ENCODE measurements at regions not wholly inside any gene's neighbourhood (a gene's known extent, or its start where the extent isn't known, plus 50 kb on each side); places are given as distances from the start of the nearest gene placed in this dataset.

DNA sequence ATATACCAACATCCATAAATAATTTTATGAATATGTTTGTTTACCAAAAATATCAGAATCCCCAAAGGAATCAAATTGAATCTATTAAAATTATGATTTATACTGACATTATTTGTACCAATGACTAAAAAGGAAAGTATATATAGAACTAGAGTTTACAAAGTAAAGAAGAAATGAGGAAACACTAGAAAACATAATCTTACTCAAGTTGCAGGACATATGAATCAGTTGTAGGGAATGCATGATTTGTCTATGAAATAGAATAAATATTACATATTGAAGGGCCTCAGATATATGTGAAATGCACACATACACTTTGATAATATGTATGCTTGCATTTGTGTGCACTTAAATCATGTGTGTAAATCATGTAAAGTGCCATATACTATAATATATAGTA, 1466.4 kb downstream of the EFNB2 start:
- H3K4me1 ChIP-seq (ENCODE audit: control insufficient read depth, insufficient read depth, low read length), result no peaks in the 10 kb centered on the region
- H3K9ac ChIP-seq (ENCODE audit: low read length), result no peak overlapping the region
- H3K4me3 ChIP-seq (ENCODE audit: low read length), result no peak overlapping the region
- H3K9me3 ChIP-seq (ENCODE audit: control insufficient read depth, low read length), result no peaks in the 10 kb centered on the region
- no peaks in the 10 kb centered on the region for H3K27me3 ChIP-seq (ENCODE audit: control insufficient read depth, insufficient read depth, low read length)
- no peaks in the 10 kb centered on the region for H3K36me3 ChIP-seq (ENCODE audit: control insufficient read depth, insufficient read depth, low read length)

DNA sequence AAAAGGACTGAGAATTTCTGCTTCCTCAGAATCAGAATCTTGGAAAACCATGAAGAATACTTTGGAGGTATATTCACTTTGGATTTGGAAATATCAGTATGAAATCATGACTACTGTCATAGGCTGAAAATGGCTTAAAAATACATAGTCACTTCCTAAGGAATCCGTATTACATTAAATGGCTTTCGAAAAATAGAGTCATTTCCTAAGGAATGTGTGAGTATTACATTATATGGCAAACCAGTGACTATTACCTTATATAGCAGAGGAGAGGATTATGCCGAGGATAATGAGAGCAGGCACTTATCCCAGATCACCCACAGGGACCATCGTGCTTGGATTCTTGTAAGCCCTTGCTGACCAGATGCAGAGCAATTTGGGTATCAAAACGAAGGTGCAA, 1471.8 kb downstream of the EFNB2 start:
- Histone ChIP-seq H3K36me3 (ENCODE audit: control insufficient read depth, insufficient read depth, low read length) (no peaks in the 10 kb centered on the region), H3K9me3 (ENCODE audit: control insufficient read depth, low read length) (no peaks in the 10 kb centered on the region), H3K4me1 (ENCODE audit: control insufficient read depth, insufficient read depth, low read length) (no peaks in the 10 kb centered on the region), H3K9ac (ENCODE audit: low read length) (no peak overlapping the region), H3K4me3 (ENCODE audit: low read length) (no peak overlapping the region), H3K27me3 (ENCODE audit: control insufficient read depth, insufficient read depth, low read length) (no peaks in the 10 kb centered on the region)

DNA sequence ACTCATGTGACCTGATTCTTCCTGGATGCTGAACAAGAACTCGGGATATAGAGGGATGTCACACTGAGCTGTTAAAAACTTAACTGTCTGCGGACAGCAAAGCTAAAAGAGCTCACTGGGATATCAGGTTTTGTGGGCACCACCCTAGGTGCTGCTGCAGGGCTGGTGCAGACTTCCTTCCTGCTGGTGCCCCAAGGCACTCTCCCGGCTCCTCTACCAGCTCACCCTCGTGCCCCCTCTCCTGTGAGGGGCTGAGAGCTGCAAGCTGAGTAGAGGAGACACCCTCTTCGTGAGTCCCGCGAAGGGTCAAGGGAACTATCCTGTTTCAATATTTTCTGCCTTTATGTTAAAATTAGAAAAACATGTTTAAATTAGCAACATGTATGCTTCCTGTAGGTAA, 1475.7 kb downstream of the EFNB2 start:
- no peaks in the 10 kb centered on the region for H3K4me1 ChIP-seq (ENCODE audit: control insufficient read depth, insufficient read depth, low read length)
- no peak overlapping the region for H3K9ac ChIP-seq (ENCODE audit: low read length)
- no peaks in the 10 kb centered on the region for H3K36me3 ChIP-seq (ENCODE audit: control insufficient read depth, insufficient read depth, low read length)
- H3K4me3 ChIP-seq (ENCODE audit: low read length), result no peak overlapping the region
- H3K27me3 ChIP-seq (ENCODE audit: control insufficient read depth, insufficient read depth, low read length), result no peaks in the 10 kb centered on the region
- H3K9me3 ChIP-seq (ENCODE audit: control insufficient read depth, low read length), result no peaks in the 10 kb centered on the region

DNA sequence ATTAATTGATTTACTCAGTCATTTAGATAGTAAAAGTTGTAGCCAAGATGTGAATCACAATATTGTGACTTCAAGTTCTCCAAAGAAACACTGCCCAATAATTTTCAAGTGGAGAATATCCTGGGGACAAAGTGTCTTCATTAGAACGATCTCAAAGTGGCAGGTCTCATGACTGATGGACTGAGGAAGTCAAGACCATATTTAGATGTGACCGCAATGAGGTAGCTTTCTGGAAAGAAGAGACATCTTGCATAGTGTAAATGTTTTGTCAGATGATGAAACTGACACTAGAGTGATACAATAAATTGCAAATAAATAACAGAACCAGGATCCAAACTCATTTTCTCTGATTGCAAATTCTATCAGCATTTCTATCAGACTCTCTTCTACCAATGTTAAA, 1476.9 kb downstream of the EFNB2 start:
- Histone ChIP-seq H3K9me3 (ENCODE audit: control insufficient read depth, low read length) (no peaks in the 10 kb centered on the region), H3K4me3 (ENCODE audit: low read length) (no peak overlapping the region), H3K36me3 (ENCODE audit: control insufficient read depth, insufficient read depth, low read length) (no peaks in the 10 kb centered on the region), H3K27me3 (ENCODE audit: control insufficient read depth, insufficient read depth, low read length) (no peaks in the 10 kb centered on the region), H3K4me1 (ENCODE audit: control insufficient read depth, insufficient read depth, low read length) (no peaks in the 10 kb centered on the region), H3K9ac (ENCODE audit: low read length) (no peak overlapping the region)

DNA sequence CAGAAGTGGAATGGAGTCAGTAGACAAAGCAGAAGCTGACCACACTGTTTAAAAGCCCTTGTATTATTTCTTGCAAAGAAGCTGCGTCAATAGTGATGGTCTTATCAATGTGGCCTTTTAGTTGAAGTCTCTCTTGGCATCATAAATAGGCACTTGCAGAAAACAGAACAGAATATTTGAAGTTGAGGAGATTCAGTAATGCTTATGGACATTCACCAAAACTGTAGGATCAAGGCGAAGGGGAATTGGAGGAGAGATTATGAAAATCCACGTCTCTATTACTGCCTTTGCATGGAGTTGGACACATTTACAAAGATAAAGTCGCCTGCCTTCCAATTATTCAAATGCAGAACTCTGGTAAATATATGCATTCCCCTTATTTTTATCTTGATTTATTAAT, 1482.8 kb downstream of the EFNB2 start:
- Histone ChIP-seq H3K27me3 (ENCODE audit: control insufficient read depth, insufficient read depth, low read length) (no peaks in the 10 kb centered on the region), H3K36me3 (ENCODE audit: control insufficient read depth, insufficient read depth, low read length) (no peaks in the 10 kb centered on the region), H3K4me3 (ENCODE audit: low read length) (no peak overlapping the region), H3K4me1 (ENCODE audit: control insufficient read depth, insufficient read depth, low read length) (no peaks in the 10 kb centered on the region), H3K9ac (ENCODE audit: low read length) (no peak overlapping the region), H3K9me3 (ENCODE audit: control insufficient read depth, low read length) (no peaks in the 10 kb centered on the region)

DNA sequence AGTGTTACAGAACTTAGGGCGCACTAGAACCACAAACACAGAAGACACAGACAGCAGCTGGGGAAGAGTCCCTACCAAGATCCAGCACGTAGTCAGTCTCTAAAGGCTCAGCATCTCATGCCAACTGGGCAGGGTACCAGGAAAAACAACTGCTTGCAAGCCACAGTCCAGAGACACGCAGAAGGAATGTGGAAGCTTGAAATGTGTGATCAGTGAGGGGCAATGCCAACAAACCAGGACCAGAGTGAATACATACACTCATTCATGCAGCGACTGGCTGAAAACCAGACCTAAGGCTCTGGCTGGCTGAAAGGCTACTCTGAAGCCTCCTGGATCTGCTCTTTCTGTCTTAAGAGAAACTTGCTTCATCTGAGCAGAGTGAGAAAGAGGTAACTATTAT, 1484.8 kb downstream of the EFNB2 start:
- H3K9me3 ChIP-seq (ENCODE audit: control insufficient read depth, low read length), result no peaks in the 10 kb centered on the region
- H3K4me3 ChIP-seq (ENCODE audit: low read length), result no peak overlapping the region
- H3K4me1 ChIP-seq (ENCODE audit: control insufficient read depth, insufficient read depth, low read length), result no peaks in the 10 kb centered on the region
- no peaks in the 10 kb centered on the region for H3K27me3 ChIP-seq (ENCODE audit: control insufficient read depth, insufficient read depth, low read length)
- H3K9ac ChIP-seq (ENCODE audit: low read length), result no peak overlapping the region
- no peaks in the 10 kb centered on the region for H3K36me3 ChIP-seq (ENCODE audit: control insufficient read depth, insufficient read depth, low read length)

DNA sequence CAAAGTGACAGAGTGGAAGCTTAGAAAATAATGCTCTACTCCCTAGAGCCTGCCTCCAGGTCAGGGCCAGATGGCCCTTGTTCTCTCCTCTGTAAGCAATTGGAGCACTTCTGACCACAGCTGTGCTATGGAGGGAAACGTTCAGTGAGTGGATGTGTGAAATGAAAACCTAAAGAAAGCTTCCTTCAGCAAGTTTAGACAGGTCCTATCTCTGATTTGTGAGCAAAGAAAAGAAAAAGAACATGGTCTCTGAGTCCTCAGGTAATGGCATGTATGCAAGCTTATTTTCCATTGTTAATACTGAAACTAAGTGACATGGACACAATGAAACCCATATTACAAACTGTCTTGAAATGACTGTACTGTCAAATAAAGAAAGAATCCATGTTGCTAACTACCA, 1486.8 kb downstream of the EFNB2 start:
- Histone ChIP-seq H3K4me1 (ENCODE audit: control insufficient read depth, insufficient read depth, low read length) (no peaks in the 10 kb centered on the region), H3K9me3 (ENCODE audit: control insufficient read depth, low read length) (no peaks in the 10 kb centered on the region), H3K9ac (ENCODE audit: low read length) (no peak overlapping the region), H3K27me3 (ENCODE audit: control insufficient read depth, insufficient read depth, low read length) (no peaks in the 10 kb centered on the region), H3K36me3 (ENCODE audit: control insufficient read depth, insufficient read depth, low read length) (no peaks in the 10 kb centered on the region), H3K4me3 (ENCODE audit: low read length) (no peak overlapping the region)

DNA sequence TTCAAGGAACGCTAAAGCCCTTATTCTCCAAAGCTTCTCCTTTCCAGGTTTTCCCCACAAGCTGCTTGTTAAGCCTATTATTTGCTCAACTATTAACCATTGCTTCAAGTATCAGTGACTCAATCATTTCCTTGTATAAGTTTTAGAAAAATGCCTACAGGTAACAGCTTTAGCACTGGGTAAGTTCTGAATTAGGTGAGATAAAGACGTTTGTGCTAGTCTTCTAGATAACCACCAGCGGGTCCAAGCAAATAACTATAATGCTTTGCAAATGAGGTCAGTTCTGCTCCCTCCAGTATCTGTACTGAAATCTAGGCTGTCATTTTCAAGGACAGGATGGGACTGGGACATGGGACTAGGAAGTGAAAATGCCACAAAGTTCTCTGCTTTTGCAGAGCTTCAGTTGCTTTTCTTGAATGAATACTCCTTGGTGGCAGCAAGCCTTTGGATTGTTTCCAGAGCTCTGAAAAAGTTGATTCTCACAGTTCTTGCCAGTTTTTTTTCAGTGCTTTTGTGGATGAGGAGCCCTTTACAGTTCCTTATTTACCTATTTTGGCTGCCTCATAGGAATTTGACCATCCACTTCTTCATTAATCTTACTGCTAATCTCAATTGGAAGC, 1487.7 kb downstream of the EFNB2 start:
- Histone ChIP-seq H3K9me3 (ENCODE audit: control insufficient read depth, low read length) (no peaks in the 10 kb centered on the region), H3K4me3 (ENCODE audit: low read length) (no peak overlapping the region), H3K9ac (ENCODE audit: low read length) (no peak overlapping the region), H3K27me3 (ENCODE audit: control insufficient read depth, insufficient read depth, low read length) (no peaks in the 10 kb centered on the region), H3K36me3 (ENCODE audit: control insufficient read depth, insufficient read depth, low read length) (no peaks in the 10 kb centered on the region), H3K4me1 (ENCODE audit: control insufficient read depth, insufficient read depth, low read length) (no peaks in the 10 kb centered on the region)

DNA sequence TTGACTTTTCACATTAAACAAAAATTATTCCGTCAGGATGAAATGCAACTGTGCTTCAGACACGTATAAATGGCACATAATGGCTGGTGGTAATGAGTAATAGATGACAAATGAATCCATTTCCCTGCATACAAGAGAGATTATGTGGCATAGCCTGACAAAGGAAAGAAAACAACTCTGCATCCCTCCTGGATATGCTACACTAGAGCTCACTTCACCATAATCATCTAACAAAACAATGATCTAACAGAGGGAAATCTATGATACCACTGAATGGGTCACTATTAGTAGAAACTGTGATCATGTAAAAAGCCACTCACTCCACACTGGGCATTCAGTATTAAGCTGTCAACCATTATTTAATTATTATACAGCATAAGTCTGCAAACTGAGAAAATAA, 1498.4 kb downstream of the EFNB2 start:
- Histone ChIP-seq H3K9ac (ENCODE audit: low read length) (no peak overlapping the region), H3K4me3 (ENCODE audit: low read length) (no peak overlapping the region), H3K27me3 (ENCODE audit: control insufficient read depth, insufficient read depth, low read length) (no peaks in the 10 kb centered on the region), H3K36me3 (ENCODE audit: control insufficient read depth, insufficient read depth, low read length) (no peaks in the 10 kb centered on the region), H3K4me1 (ENCODE audit: control insufficient read depth, insufficient read depth, low read length) (no peaks in the 10 kb centered on the region), H3K9me3 (ENCODE audit: control insufficient read depth, low read length) (no peaks in the 10 kb centered on the region)

DNA sequence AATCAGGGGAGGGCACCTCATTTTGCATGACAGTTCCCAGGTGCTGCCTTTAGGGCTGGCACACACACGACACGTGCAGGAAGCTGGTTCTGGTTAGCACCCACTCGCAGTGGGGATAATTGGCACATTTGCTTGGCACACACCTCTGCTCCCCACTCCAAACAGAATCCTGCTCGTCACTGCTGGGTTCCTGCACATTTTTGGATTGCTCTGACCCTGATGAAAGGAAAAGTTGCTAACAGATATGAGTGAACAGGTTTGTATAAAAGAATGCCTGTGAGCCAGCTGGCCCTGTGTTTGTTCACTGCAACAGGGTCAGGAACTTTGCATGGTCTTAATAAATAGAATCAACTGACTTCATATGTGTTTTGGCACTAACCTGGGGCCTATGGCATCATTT, 1500.4 kb downstream of the EFNB2 start:
- no peaks in the 10 kb centered on the region for H3K27me3 ChIP-seq (ENCODE audit: control insufficient read depth, insufficient read depth, low read length)
- no peaks in the 10 kb centered on the region for H3K36me3 ChIP-seq (ENCODE audit: control insufficient read depth, insufficient read depth, low read length)
- H3K9me3 ChIP-seq (ENCODE audit: control insufficient read depth, low read length), result no peaks in the 10 kb centered on the region
- H3K4me1 ChIP-seq (ENCODE audit: control insufficient read depth, insufficient read depth, low read length), result no peaks in the 10 kb centered on the region
- no peak overlapping the region for H3K9ac ChIP-seq (ENCODE audit: low read length)
- no peak overlapping the region for H3K4me3 ChIP-seq (ENCODE audit: low read length)

DNA sequence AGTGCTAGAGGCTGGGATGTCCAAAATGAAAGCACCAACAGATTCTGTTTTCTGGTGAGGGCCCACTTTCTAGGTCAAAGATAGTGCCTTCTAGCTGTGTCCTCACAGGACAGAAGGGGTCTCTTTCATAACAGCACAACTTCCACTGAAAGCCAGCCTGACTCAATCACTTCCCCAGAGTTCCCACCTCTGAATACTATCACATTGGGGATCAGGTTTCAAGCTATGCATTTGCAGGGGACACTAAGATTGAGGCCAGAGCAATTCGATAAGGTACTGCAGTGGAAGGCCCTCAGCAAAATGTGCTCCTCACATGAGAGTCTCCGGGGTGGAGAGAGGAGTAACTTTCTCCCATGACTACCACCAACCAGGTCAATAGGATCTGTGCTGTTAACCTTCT, 1501.5 kb downstream of the EFNB2 start:
- H3K9me3 ChIP-seq (ENCODE audit: control insufficient read depth, low read length), result no peaks in the 10 kb centered on the region
- H3K36me3 ChIP-seq (ENCODE audit: control insufficient read depth, insufficient read depth, low read length), result no peaks in the 10 kb centered on the region
- H3K4me1 ChIP-seq (ENCODE audit: control insufficient read depth, insufficient read depth, low read length), result no peaks in the 10 kb centered on the region
- H3K4me3 ChIP-seq (ENCODE audit: low read length), result no peak overlapping the region
- H3K9ac ChIP-seq (ENCODE audit: low read length), result no peak overlapping the region
- H3K27me3 ChIP-seq (ENCODE audit: control insufficient read depth, insufficient read depth, low read length), result no peaks in the 10 kb centered on the region

DNA sequence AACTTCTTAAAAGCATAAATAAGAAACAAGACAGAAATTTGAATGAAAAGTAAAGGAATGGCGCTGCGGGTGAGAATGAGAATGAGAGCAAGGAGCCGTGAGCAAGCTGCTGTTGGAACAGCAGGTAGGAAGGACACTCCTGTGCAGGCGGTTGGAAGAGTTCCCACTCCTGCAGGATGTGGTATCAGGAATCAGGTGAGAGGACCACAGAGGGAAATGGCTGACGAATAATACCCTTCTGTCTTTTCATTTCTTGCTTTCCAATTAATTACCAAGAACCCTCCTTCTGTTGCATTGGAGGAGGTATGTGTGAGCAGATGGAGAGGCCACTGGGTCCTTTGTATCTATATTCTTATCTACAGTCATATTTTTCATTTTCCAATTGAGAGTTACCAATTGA, 1504.2 kb downstream of the EFNB2 start:
- no peak overlapping the region for H3K9ac ChIP-seq (ENCODE audit: low read length)
- H3K36me3 ChIP-seq (ENCODE audit: control insufficient read depth, insufficient read depth, low read length), result no peaks in the 10 kb centered on the region
- no peak overlapping the region for H3K4me3 ChIP-seq (ENCODE audit: low read length)
- no peaks in the 10 kb centered on the region for H3K9me3 ChIP-seq (ENCODE audit: control insufficient read depth, low read length)
- no peaks in the 10 kb centered on the region for H3K27me3 ChIP-seq (ENCODE audit: control insufficient read depth, insufficient read depth, low read length)
- no peaks in the 10 kb centered on the region for H3K4me1 ChIP-seq (ENCODE audit: control insufficient read depth, insufficient read depth, low read length)

DNA sequence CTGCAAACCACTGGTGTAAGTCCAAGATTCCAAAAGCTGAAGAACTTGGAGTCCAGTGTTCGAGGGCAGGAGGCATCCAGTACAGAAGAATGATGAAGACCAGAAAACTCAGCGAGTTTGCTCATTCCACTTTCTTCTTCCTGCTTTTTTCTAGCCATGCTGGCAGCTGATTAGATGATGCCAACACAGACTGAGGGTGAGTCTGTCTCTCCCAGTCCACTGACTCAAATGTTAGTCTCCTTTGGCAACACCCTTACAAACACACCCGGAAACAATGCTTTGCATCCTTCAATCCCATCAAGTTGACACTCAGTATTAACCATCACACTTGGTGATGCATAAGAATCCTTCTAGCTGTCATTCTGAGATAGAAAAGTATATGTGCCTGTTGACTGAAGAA, 1504.6 kb downstream of the EFNB2 start:
- H3K4me3 ChIP-seq (ENCODE audit: low read length), result no peak overlapping the region
- H3K9ac ChIP-seq (ENCODE audit: low read length), result no peak overlapping the region
- H3K9me3 ChIP-seq (ENCODE audit: control insufficient read depth, low read length), result no peaks in the 10 kb centered on the region
- H3K27me3 ChIP-seq (ENCODE audit: control insufficient read depth, insufficient read depth, low read length), result no peaks in the 10 kb centered on the region
- no peaks in the 10 kb centered on the region for H3K4me1 ChIP-seq (ENCODE audit: control insufficient read depth, insufficient read depth, low read length)
- H3K36me3 ChIP-seq (ENCODE audit: control insufficient read depth, insufficient read depth, low read length), result no peaks in the 10 kb centered on the region
